Fibroblast of the aortic adventitia (primary cell): ENCODE measurements at regions not wholly inside any gene's neighbourhood (a gene's known extent, or its start where the extent isn't known, plus 50 kb on each side); places are given as distances from the start of the nearest gene placed in this dataset.

Experiments used
- DNase-seq: peaks from one replicate; pipeline ENCODE4 v3.0.0-alpha.2; 2010; ENCODE audit warnings: low read depth
- H3K4me3 ChIP-seq: 2 replicates; pipeline ENCODE4 v1.5.1; 2011; ENCODE audit warnings: low read depth, mild to moderate bottlenecking, control low read depth, low read length, moderate library complexity
- TF ChIP-seq, protein P1 (sequence below): IDR thresholded peaks from 2 replicates; pipeline ENCODE4 v1.5.1; 2011; ENCODE audit warnings: mild to moderate bottlenecking, low read length, control low read depth, inconsistent platforms; ENCODE audit not compliant: insufficient read depth

- peak; percentile 59 for DNase-seq
- TF ChIP-seq, protein P1, sequence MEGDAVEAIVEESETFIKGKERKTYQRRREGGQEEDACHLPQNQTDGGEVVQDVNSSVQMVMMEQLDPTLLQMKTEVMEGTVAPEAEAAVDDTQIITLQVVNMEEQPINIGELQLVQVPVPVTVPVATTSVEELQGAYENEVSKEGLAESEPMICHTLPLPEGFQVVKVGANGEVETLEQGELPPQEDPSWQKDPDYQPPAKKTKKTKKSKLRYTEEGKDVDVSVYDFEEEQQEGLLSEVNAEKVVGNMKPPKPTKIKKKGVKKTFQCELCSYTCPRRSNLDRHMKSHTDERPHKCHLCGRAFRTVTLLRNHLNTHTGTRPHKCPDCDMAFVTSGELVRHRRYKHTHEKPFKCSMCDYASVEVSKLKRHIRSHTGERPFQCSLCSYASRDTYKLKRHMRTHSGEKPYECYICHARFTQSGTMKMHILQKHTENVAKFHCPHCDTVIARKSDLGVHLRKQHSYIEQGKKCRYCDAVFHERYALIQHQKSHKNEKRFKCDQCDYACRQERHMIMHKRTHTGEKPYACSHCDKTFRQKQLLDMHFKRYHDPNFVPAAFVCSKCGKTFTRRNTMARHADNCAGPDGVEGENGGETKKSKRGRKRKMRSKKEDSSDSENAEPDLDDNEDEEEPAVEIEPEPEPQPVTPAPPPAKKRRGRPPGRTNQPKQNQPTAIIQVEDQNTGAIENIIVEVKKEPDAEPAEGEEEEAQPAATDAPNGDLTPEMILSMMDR: peak; percentile 22
- H3K4me3 ChIP-seq: peak overlapping the region; percentile 59
Measured at GRCh38 chr7:101743241-101743994, 74.0 kb upstream of the CUX1 start.

DNA sequence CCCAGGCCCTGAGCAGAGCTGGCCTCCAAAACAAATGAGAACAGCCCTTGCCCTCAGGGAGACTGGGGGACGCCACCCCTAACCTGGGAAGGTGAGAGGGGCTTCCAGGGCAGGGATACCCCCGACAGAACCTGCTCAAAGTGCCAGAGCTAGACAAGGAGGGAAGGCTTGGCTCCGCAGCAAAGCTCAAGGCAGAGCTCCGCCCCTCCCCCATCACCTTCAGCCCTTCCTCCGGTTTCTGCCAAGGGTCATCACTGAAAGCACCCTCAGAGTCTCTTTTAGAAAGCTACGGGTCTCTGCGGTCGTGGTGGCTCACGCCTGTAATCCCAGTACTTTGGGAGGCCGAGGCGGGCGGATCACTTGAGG is 73.4 kb upstream of the CUX1 start:
- DNase-seq: no peak
- TF ChIP-seq, protein P1: no peak
- no peak overlapping the region for H3K4me3 ChIP-seq

DNA sequence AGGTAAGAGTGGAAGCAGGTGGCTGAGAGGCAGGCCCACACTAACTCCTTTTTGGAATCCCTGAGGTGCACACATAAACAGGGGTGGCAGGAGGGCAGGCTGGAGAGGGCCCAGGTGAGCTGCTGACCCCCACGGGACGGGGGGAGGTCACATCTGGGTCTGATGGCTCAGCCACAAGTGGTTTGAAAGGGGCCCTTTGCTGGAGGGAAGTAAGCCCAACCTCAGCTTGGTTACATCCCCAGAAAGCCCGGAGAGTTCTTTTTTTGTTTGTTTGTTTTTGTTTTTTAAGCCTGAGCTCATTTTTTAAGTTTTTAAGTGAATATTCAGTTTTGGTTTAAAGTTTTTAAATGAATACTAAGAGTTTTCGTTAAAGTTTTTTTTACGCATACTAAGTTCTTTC is 72.8 kb upstream of the CUX1 start:
- H3K4me3 ChIP-seq: no peak overlapping the region
- TF ChIP-seq, protein P1: no peak
- no peak for DNase-seq

DNA sequence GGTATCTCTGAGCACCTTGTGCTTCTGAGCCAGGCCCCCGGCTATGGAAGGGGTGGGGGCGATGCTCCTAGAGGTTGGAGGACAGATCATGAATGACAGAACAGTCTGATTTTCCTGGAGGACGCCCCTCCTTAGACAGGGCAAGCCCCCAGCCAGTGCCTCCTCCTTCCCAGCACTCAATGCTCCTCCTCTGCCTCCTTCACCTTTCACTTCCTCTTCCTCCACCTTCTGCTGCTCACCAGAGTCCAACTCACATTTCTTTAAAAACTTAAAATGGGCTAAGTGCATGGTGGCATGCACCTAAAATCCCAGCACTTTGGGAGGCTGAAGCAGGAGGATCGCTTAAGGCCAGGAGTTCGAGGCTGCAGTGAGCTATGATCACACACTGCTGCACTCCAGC is 71.1 kb upstream of the CUX1 start:
- no peak for DNase-seq
- TF ChIP-seq, protein P1: no peak
- no peak overlapping the region for H3K4me3 ChIP-seq

DNA sequence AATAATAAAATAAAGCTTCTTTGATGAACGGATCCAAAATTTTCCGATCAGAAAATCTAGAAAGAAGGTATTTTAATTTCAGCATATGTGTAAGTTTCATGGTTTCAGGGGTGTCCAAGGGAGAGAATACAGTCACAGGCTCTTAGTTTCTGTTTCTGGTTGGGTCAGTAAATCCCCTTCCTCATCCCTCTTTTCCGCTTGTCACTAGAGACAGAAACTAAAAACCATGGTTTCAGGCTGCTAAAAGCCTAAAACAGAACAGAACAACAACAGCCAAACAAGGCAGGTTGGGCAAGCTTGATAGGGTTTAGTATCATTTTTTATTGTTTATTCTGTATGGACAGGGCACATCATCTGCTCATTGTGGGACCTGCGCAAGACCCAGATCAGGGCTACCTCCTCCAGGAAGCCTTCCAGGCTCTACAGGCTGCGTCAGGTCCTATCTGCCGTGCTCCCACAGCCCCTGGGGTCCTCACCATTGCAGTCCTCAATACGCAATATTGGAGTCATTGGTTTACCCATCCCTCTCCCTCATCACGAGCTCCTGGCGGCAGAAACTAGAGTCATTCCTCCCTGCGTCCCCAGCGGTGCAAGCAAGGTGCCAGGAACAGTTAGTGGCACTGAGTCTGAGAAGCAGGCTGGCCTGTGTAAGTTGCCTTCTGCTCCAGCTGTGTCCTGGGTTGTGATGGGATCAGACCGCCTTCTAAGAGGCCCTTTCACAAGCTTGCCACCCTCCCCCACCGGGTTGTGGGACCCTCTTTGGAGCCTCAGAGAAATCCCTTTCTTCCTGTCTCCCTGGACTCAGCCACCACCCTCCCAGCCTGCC is 70.2 kb upstream of the CUX1 start:
- DNase-seq: no peak
- no peak overlapping the region for H3K4me3 ChIP-seq
- TF ChIP-seq, protein P1: no peak

GRCh38 chr7:101747879-101748345 is 69.5 kb upstream of the CUX1 start:
- no peak for DNase-seq
- TF ChIP-seq, protein P1: no peak
- no peak overlapping the region for H3K4me3 ChIP-seq
